Erythroblast (primary cell): ENCODE measurements at regions not wholly inside any gene's neighbourhood (a gene's known extent, or its start where the extent isn't known, plus 50 kb on each side); places are given as distances from the start of the nearest gene placed in this dataset.

Experiments
- GATA1 ChIP-seq: IDR thresholded peaks from 2 replicates; pipeline ENCODE4 v1.6.1; 2011; ENCODE audit warnings: low read depth, mild to moderate bottlenecking, control low read depth, low read length, moderate library complexity
- POLR2A ChIP-seq: IDR thresholded peaks from 2 replicates; pipeline ENCODE4 v1.6.1; 2011; ENCODE audit warnings: mild to moderate bottlenecking, low read length

DNA sequence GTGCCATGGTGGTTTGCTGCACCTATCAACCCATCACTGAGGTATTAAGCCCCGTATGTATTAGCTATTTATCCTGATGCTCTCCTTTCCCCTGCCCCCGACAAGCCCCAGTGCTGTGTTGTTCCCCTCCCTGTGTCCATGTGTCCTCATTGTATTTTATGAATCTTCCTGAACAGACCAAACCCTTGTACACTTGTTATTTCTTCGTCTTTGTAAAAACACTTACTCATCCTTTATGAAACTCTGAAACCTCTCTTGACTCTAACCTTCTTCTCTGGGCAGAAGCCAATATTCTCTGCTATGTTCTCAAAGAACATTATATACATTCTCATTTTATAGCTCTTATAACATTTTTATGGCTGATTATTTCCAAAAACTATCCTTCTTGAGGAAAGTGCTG, 746.9 kb downstream of the EFNB2 start:
- TF ChIP-seq POLR2A (no peak), GATA1 (no peak)
